CD14-positive monocyte (primary cell): ENCODE measurements at regions not wholly inside any gene's neighbourhood (a gene's known extent, or its start where the extent isn't known, plus 50 kb on each side); places are given as distances from the start of the nearest gene placed in this dataset.
A peak's percentile ranks its signal among the peaks of the same experiment; 100 is the strongest.

Experiments used
- DNase-seq, 3 donors: peaks; one replicate each; pipeline ENCODE4 v3.0.0-alpha.2; 2011 to 2022
- H2AFZ ChIP-seq: 2 replicates; pipeline ENCODE4 v1.6.0; 2012; ENCODE audit warnings: mild to moderate bottlenecking, low read depth, low read length, inconsistent platforms; ENCODE audit not compliant: insufficient read depth, poor library complexity, severe bottlenecking
- H3K27ac ChIP-seq, 2 donors: 1 replicate in 1 of 2; 2 replicates in 1 of 2; pipeline ENCODE4 v1.5.1; 2012 to 2013; ENCODE audit warnings: low read length in 2 of 2, control low read depth in 1 of 2, inconsistent platforms in 1 of 2, low read depth in 1 of 2, mild to moderate bottlenecking in 1 of 2
- H3K27me3 ChIP-seq, 2 donors: one replicate each; pipeline versions ENCODE4 v1.6.0 to v1.6.1; 2011 to 2013; ENCODE audit warnings: low read length in 2 of 2; ENCODE audit not compliant: control insufficient read depth in 2 of 2, insufficient read depth in 2 of 2
- H3K36me3 ChIP-seq, 2 donors: replicated peaks in 1 of 2; 1 replicate in 1 of 2; 2 replicates in 1 of 2; pipeline versions ENCODE4 v1.5.1 to v1.6.1; 2012 to 2013; ENCODE audit warnings: low read length in 2 of 2, control low read depth in 1 of 2, inconsistent platforms in 1 of 2, mild to moderate bottlenecking in 1 of 2; ENCODE audit not compliant: insufficient read depth in 2 of 2, control insufficient read depth in 1 of 2
- H3K4me1 ChIP-seq, 2 donors: 1 replicate in 1 of 2; 2 replicates in 1 of 2; pipeline versions ENCODE4 v1.5.1 to v1.6.1; 2012 to 2013; ENCODE audit warnings: low read length in 2 of 2, control low read depth in 1 of 2, inconsistent platforms in 1 of 2, mild to moderate bottlenecking in 1 of 2, moderate library complexity in 1 of 2; ENCODE audit not compliant: insufficient read depth in 2 of 2, control insufficient read depth in 1 of 2
- H3K4me2 ChIP-seq: replicated peaks from 2 replicates; pipeline ENCODE3; 2012; ENCODE audit warnings: low read length, moderate library complexity, mild to moderate bottlenecking; ENCODE audit not compliant: poor library complexity, severe bottlenecking; ENCODE audit errors: extremely low read depth
- H3K4me3 ChIP-seq, 3 experiments: fragments of 200-600 bp in 1 of 3; sonication (generic) in 1 of 3; replicated peaks in 1 of 3; 1 replicate in 2 of 3; 2 replicates in 1 of 3; pipeline ENCODE4 v1.5.1; 2011 to 2013; ENCODE audit warnings: low read length in 3 of 3, mild to moderate bottlenecking in 3 of 3, control low read depth in 2 of 3, low read depth in 2 of 3, inconsistent platforms in 1 of 3, moderate library complexity in 1 of 3
- H3K79me2 ChIP-seq: 2 replicates; pipeline ENCODE4 v1.6.0; 2012; ENCODE audit warnings: mild to moderate bottlenecking, control low read depth, inconsistent platforms, low read length, moderate library complexity; ENCODE audit not compliant: insufficient read depth
- H3K9ac ChIP-seq: 2 replicates; pipeline ENCODE4 v1.6.0; 2017; ENCODE audit warnings: low read length, mild to moderate bottlenecking; ENCODE audit not compliant: insufficient read depth, poor library complexity, severe bottlenecking
- H3K9me3 ChIP-seq, 2 donors: replicated peaks in 1 of 2; 1 replicate in 1 of 2; 2 replicates in 1 of 2; pipeline versions ENCODE4 v1.5.1 to v1.6.1; 2012 to 2013; ENCODE audit warnings: low read length in 2 of 2, control low read depth in 1 of 2; ENCODE audit not compliant: control insufficient read depth in 1 of 2, insufficient read depth in 1 of 2
- H4K20me1 ChIP-seq: 2 replicates; pipeline ENCODE4 v1.6.0; 2012; ENCODE audit warnings: mild to moderate bottlenecking, low read length, control low read depth, moderate library complexity; ENCODE audit not compliant: insufficient read depth
- H3K27ac Mint-ChIP-seq, 7 donors: one replicate each; pipeline ENCODE4 v1.8.0; 2020; ENCODE audit warnings: mild to moderate bottlenecking in 7 of 7, mixed read lengths in 7 of 7, moderate library complexity in 6 of 7, inconsistent platforms in 2 of 7
- H3K27me3 Mint-ChIP-seq, 3 donors: one replicate each; pipeline ENCODE4 v1.8.0; 2021 to 2022; ENCODE audit warnings: low read depth in 3 of 3, mild to moderate bottlenecking in 3 of 3, mixed read lengths in 3 of 3, moderate library complexity in 3 of 3, inconsistent platforms in 1 of 3
- H3K36me3 Mint-ChIP-seq, 2 donors: one replicate each; pipeline ENCODE4 v1.8.0; 2020; ENCODE audit warnings: mixed read lengths in 2 of 2, inconsistent platforms in 1 of 2, mild to moderate bottlenecking in 1 of 2
- H3K4me1 Mint-ChIP-seq: one replicate; pipeline ENCODE4 v1.8.0; 2020; ENCODE audit warnings: mild to moderate bottlenecking, mixed read lengths
- H3K4me3 Mint-ChIP-seq, 2 donors: one replicate each; pipeline ENCODE4 v1.8.0; 2020; ENCODE audit warnings: mild to moderate bottlenecking in 2 of 2, mixed read lengths in 2 of 2, moderate library complexity in 1 of 2
- H3K9me3 Mint-ChIP-seq, 7 donors: one replicate each; pipeline ENCODE4 v1.8.0; 2020 to 2022; ENCODE audit warnings: mixed read lengths in 7 of 7, mild to moderate bottlenecking in 6 of 7, moderate library complexity in 6 of 7, inconsistent platforms in 2 of 7
- WGBS: methylation state at CpG from one replicate; pipeline ENCODE4 v1.1.5; 2013; ENCODE audit warnings: missing lambda C conversion rate; ENCODE audit not compliant: insufficient coverage; 5-methylcytosine and 5-hydroxymethylcytosine counted together
- intact Hi-C, 2 donors: fragments of 100-400 bp; cut with micrococcal nuclease; formaldehyde crosslinking; loops; one replicate each; pipeline versions ENCODE4 v1.15.0 to v1.15.1; 2023
- TF ChIP-seq, protein P1 (sequence below): fragments of 200-600 bp; IDR thresholded peaks from one replicate; pipeline ENCODE4 v1.8.0; 2022; ENCODE audit warnings: antibody characterized with exemption, mild to moderate bottlenecking

DNA sequence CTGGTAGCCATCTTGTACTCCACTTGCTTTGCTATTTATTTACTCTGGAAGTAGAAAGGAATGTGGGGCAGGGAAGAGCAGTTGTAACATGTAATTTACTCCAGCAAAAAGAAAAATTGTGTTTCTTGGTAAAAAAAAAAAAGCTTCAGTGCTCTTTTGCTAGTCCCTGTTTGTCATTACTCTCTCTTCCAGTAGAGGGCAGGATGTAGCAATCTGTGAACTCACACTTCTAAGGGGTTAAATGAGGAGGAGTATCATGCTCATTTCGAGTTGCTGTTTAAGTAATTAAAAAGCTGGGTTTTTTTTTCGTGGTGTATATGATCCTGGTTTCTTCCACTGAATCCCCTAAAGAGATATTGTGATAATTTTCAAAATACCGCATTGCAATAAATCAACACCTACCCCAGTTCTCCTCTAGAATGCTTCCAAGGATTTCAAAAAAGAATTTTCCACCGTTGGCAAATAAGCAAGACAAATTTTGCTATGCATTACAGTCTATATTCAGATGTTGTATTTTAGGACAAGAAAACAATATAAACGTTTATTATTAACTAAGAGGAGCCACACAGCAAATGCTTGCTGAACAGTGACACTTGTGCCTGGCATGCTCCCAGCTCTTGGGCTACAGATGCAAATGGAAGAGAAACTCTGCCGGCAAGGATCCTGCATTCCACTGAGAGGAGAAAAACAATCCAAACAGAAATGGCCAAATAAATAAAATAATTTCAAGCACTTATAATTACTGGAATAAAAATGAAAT is 261.6 kb downstream of the ASXL3 start:
- intact Hi-C loops = no loop called here
- no peaks in the 10 kb centered on the region for H3K36me3 ChIP-seq
- no peaks in the 10 kb centered on the region for H3K9me3 Mint-ChIP-seq
- no peaks in the 10 kb centered on the region for H4K20me1 ChIP-seq
- H3K4me1 Mint-ChIP-seq = no peaks in the 10 kb centered on the region
- no peaks in the 10 kb centered on the region for H3K4me1 ChIP-seq
- H3K27me3 Mint-ChIP-seq = no peaks in the 10 kb centered on the region
- no peaks in the 10 kb centered on the region for H3K79me2 ChIP-seq
- H3K4me3 Mint-ChIP-seq = no peak overlapping the region
- no peak for DNase-seq
- H3K27ac Mint-ChIP-seq = no peak overlapping the region
- no peak overlapping the region for H3K4me3 ChIP-seq
- H3K27ac ChIP-seq = no peak overlapping the region
- no peaks in the 10 kb centered on the region for H3K27me3 ChIP-seq
- TF ChIP-seq, protein P1, sequence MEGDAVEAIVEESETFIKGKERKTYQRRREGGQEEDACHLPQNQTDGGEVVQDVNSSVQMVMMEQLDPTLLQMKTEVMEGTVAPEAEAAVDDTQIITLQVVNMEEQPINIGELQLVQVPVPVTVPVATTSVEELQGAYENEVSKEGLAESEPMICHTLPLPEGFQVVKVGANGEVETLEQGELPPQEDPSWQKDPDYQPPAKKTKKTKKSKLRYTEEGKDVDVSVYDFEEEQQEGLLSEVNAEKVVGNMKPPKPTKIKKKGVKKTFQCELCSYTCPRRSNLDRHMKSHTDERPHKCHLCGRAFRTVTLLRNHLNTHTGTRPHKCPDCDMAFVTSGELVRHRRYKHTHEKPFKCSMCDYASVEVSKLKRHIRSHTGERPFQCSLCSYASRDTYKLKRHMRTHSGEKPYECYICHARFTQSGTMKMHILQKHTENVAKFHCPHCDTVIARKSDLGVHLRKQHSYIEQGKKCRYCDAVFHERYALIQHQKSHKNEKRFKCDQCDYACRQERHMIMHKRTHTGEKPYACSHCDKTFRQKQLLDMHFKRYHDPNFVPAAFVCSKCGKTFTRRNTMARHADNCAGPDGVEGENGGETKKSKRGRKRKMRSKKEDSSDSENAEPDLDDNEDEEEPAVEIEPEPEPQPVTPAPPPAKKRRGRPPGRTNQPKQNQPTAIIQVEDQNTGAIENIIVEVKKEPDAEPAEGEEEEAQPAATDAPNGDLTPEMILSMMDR = peak; percentile 37
- WGBS = no CpG with 5 or more reads among the region's 6 CpGs
- no peaks in the 10 kb centered on the region for H3K9me3 ChIP-seq
- no peak overlapping the region for H3K4me2 ChIP-seq
- H3K9ac ChIP-seq = no peak overlapping the region
- H2AFZ ChIP-seq = no peak overlapping the region
- H3K36me3 Mint-ChIP-seq = no peaks in the 10 kb centered on the region

DNA sequence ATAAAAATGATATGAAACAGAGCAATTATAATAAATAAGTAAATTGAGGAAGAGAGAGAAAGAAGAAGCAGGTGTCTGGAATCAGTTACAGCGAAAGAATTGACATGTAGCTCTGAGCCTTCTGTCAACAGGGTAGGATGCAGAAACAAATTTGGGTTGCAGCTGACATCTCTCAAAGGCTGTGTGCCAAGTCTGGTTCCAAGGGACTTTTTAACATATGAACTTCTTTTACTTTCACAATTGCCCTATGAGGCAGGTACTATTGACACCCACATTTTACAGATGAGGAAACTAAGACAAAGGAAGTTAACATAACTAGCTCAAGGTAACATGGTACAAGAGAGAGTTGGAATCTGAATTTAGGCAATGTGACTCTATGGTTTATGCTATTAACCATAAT is 260.0 kb downstream of the ASXL3 start:
- no peak overlapping the region for H3K4me3 ChIP-seq
- intact Hi-C loops = no loop called here
- H3K27me3 ChIP-seq = no peaks in the 10 kb centered on the region
- H3K4me3 Mint-ChIP-seq = no peak overlapping the region
- no peak for DNase-seq
- H3K27ac ChIP-seq = no peak overlapping the region
- no peaks in the 10 kb centered on the region for H4K20me1 ChIP-seq
- no peak overlapping the region for H3K9ac ChIP-seq
- H3K9me3 Mint-ChIP-seq = peaks cover 0 to 3% (median 0%) of the 10 kb centered on the region in 7 donors
- no peak overlapping the region for H3K4me2 ChIP-seq
- no peaks in the 10 kb centered on the region for H3K36me3 Mint-ChIP-seq
- WGBS = 100% methylated on average over 1 of the region's 1 CpG
- no peaks in the 10 kb centered on the region for H3K79me2 ChIP-seq
- no peak overlapping the region for H2AFZ ChIP-seq
- H3K27me3 Mint-ChIP-seq = no peaks in the 10 kb centered on the region
- TF ChIP-seq, protein P1 = no peak
- no peaks in the 10 kb centered on the region for H3K4me1 ChIP-seq
- H3K4me1 Mint-ChIP-seq = no peaks in the 10 kb centered on the region
- H3K9me3 ChIP-seq = no peaks in the 10 kb centered on the region
- no peak overlapping the region for H3K27ac Mint-ChIP-seq
- no peaks in the 10 kb centered on the region for H3K36me3 ChIP-seq
